ENCODE measurements at regions not wholly inside any gene's neighbourhood (a gene's known extent, or its start where the extent isn't known, plus 50 kb on each side); places are given as distances from the start of the nearest gene placed in this dataset.

- peaks cover 4% of the 10 kb centered on the region for H3K9me3 Mint-ChIP-seq
- TF ChIP-seq CTCF (IDR thresholded peaks at IDR 0.05; ENCODE audit: unreplicated experiment in 3 of 3) = no peak
- no peak overlapping the region for H3K27ac Mint-ChIP-seq
- no peak overlapping the region for H3K4me3 Mint-ChIP-seq
- H3K4me1 Mint-ChIP-seq = no peaks in the 10 kb centered on the region
- no peaks in the 10 kb centered on the region for H3K27me3 Mint-ChIP-seq (ENCODE audit: low read depth)
- no peaks in the 10 kb centered on the region for H3K36me3 Mint-ChIP-seq (ENCODE audit: low read depth)
Observed at GRCh38 chr12:93287149-93287548, 90.6 kb upstream of the NUDT4 start.

GRCh38 chr12:93288626-93289025 lies 89.1 kb upstream of the NUDT4 start:
- TF ChIP-seq CTCF (IDR thresholded peaks at IDR 0.05; ENCODE audit: unreplicated experiment in 3 of 3) = no peak
- Mint-ChIP-seq H3K27ac (no peak overlapping the region), H3K36me3 (ENCODE audit: low read depth) (no peaks in the 10 kb centered on the region), H3K27me3 (ENCODE audit: low read depth) (no peaks in the 10 kb centered on the region), H3K4me1 (no peaks in the 10 kb centered on the region), H3K4me3 (no peak overlapping the region), H3K9me3 (peaks cover 4% of the 10 kb centered on the region)

GRCh38 chr12:93290391-93290790 lies 87.3 kb upstream of the NUDT4 start:
- no peaks in the 10 kb centered on the region for H3K27me3 Mint-ChIP-seq (ENCODE audit: low read depth)
- no peaks in the 10 kb centered on the region for H3K36me3 Mint-ChIP-seq (ENCODE audit: low read depth)
- no peaks in the 10 kb centered on the region for H3K4me1 Mint-ChIP-seq
- H3K4me3 Mint-ChIP-seq = no peak overlapping the region
- no peak for TF ChIP-seq CTCF (IDR thresholded peaks at IDR 0.05; ENCODE audit: unreplicated experiment in 3 of 3)
- H3K9me3 Mint-ChIP-seq = peaks cover 4% of the 10 kb centered on the region
- no peak overlapping the region for H3K27ac Mint-ChIP-seq

GRCh38 chr12:93292213-93292612 lies 85.5 kb upstream of the NUDT4 start:
- Mint-ChIP-seq H3K4me3 (no peak overlapping the region), H3K27ac (no peak overlapping the region), H3K27me3 (ENCODE audit: low read depth) (no peaks in the 10 kb centered on the region), H3K4me1 (peaks cover 5% of the 10 kb centered on the region), H3K36me3 (ENCODE audit: low read depth) (no peaks in the 10 kb centered on the region), H3K9me3 (peaks cover 4% of the 10 kb centered on the region)
- TF ChIP-seq CTCF (IDR thresholded peaks at IDR 0.05; ENCODE audit: unreplicated experiment in 3 of 3) = no peak

- H3K9me3 Mint-ChIP-seq = peaks cover 4% of the 10 kb centered on the region
- H3K4me1 Mint-ChIP-seq = peaks cover 6% of the 10 kb centered on the region
- H3K27me3 Mint-ChIP-seq (ENCODE audit: low read depth) = no peaks in the 10 kb centered on the region
- TF ChIP-seq CTCF (IDR thresholded peaks at IDR 0.05; ENCODE audit: unreplicated experiment in 3 of 3) = no peak
- H3K4me3 Mint-ChIP-seq = no peak overlapping the region
- H3K27ac Mint-ChIP-seq = no peak overlapping the region
- H3K36me3 Mint-ChIP-seq (ENCODE audit: low read depth) = no peaks in the 10 kb centered on the region
Observed at GRCh38 chr12:93292731-93293566, 84.8 kb upstream of the NUDT4 start.

- H3K4me1 Mint-ChIP-seq = peaks cover 10% of the 10 kb centered on the region
- H3K9me3 Mint-ChIP-seq = no peaks in the 10 kb centered on the region
- no peaks in the 10 kb centered on the region for H3K36me3 Mint-ChIP-seq (ENCODE audit: low read depth)
- no peaks in the 10 kb centered on the region for H3K27me3 Mint-ChIP-seq (ENCODE audit: low read depth)
- H3K27ac Mint-ChIP-seq = peak overlapping the region; percentile 4 to 43 (median 22)
- TF ChIP-seq CTCF (IDR thresholded peaks at IDR 0.05; ENCODE audit: unreplicated experiment in 3 of 3) = no peak
- no peak overlapping the region for H3K4me3 Mint-ChIP-seq
Observed at GRCh38 chr12:93297032-93297431, 80.7 kb upstream of the NUDT4 start.

Data from nephron (organoid).